ENCODE measurements at regions not wholly inside any gene's neighbourhood (a gene's known extent, or its start where the extent isn't known, plus 50 kb on each side); places are given as distances from the start of the nearest gene placed in this dataset.

DNA sequence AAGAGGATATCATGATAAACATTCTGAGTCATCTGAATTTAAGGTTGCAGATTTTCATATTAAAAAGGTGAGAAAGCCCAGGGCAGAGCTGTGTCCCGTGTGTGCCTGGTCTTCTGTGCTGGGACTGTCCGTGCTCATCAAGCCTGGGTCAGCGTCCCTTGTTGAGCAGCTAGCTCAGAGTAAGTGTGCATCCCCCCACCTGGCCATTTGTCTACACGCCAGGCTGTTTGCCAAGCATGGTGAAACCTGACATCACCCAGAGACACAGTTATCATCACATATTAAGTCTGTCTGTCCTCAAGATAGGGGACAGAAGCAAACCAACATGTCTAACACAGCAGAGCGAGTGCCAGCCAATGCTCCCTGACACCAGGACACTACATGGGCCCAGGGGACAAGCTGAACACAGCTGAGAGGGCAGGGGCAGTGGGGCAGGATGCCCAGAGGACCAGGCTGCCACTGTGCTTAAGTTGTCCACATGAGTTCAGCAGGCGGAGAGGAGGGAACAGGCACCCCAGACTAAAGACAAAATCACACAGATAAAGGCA is 57.9 kb upstream of the CNEP1R1 start:
- Histone ChIP-seq H3K9ac (no peak overlapping the region), H3K4me1 (ENCODE audit: low read depth, poor library complexity, severe bottlenecking) (no peaks in the 10 kb centered on the region), H3K4me3 (IDR thresholded peaks at IDR 0.05; ENCODE audit: insufficient read depth, low read depth, low read length) (no peak overlapping the region), H2AFZ (ENCODE audit: low read depth) (no peak overlapping the region), H3K79me2 (ENCODE audit: insufficient read depth, low read depth) (no peaks in the 10 kb centered on the region), H3K4me2 (no peak overlapping the region), H3K36me3 (ENCODE audit: insufficient read depth) (no peaks in the 10 kb centered on the region), H3K27ac (no peak overlapping the region), H3K27me3 (ENCODE audit: insufficient read depth, low read depth) (no peaks in the 10 kb centered on the region), H4K20me1 (ENCODE audit: insufficient read depth) (no peaks in the 10 kb centered on the region)
- TF ChIP-seq, protein P1, sequence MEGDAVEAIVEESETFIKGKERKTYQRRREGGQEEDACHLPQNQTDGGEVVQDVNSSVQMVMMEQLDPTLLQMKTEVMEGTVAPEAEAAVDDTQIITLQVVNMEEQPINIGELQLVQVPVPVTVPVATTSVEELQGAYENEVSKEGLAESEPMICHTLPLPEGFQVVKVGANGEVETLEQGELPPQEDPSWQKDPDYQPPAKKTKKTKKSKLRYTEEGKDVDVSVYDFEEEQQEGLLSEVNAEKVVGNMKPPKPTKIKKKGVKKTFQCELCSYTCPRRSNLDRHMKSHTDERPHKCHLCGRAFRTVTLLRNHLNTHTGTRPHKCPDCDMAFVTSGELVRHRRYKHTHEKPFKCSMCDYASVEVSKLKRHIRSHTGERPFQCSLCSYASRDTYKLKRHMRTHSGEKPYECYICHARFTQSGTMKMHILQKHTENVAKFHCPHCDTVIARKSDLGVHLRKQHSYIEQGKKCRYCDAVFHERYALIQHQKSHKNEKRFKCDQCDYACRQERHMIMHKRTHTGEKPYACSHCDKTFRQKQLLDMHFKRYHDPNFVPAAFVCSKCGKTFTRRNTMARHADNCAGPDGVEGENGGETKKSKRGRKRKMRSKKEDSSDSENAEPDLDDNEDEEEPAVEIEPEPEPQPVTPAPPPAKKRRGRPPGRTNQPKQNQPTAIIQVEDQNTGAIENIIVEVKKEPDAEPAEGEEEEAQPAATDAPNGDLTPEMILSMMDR (conservative IDR thresholded peaks at IDR 0.05; ENCODE audit: low read depth, low read length), result no peak

GRCh38 chr16:49969091-49970030 is 55.7 kb upstream of the CNEP1R1 start:
- no peak overlapping the region for H3K4me2 ChIP-seq
- TF ChIP-seq, protein P1 (conservative IDR thresholded peaks at IDR 0.05; ENCODE audit: low read depth, low read length), result no peak
- H4K20me1 ChIP-seq (ENCODE audit: insufficient read depth), result no peaks in the 10 kb centered on the region
- H3K4me1 ChIP-seq (ENCODE audit: low read depth, poor library complexity, severe bottlenecking), result no peaks in the 10 kb centered on the region
- no peaks in the 10 kb centered on the region for H3K79me2 ChIP-seq (ENCODE audit: insufficient read depth, low read depth)
- H3K27me3 ChIP-seq (ENCODE audit: insufficient read depth, low read depth), result no peaks in the 10 kb centered on the region
- H3K36me3 ChIP-seq (ENCODE audit: insufficient read depth), result no peaks in the 10 kb centered on the region
- no peak overlapping the region for H3K4me3 ChIP-seq (IDR thresholded peaks at IDR 0.05; ENCODE audit: insufficient read depth, low read depth, low read length)
- H3K27ac ChIP-seq, result no peak overlapping the region
- no peak overlapping the region for H3K9ac ChIP-seq
- no peak overlapping the region for H2AFZ ChIP-seq (ENCODE audit: low read depth)

- Histone ChIP-seq H4K20me1 (ENCODE audit: insufficient read depth) (no peaks in the 10 kb centered on the region), H3K27ac (no peak overlapping the region), H2AFZ (ENCODE audit: low read depth) (no peak overlapping the region), H3K4me2 (no peak overlapping the region), H3K36me3 (ENCODE audit: insufficient read depth) (no peaks in the 10 kb centered on the region), H3K9ac (no peak overlapping the region), H3K27me3 (ENCODE audit: insufficient read depth, low read depth) (no peaks in the 10 kb centered on the region), H3K4me3 (IDR thresholded peaks at IDR 0.05; ENCODE audit: insufficient read depth, low read depth, low read length) (no peak overlapping the region), H3K79me2 (ENCODE audit: insufficient read depth, low read depth) (no peaks in the 10 kb centered on the region), H3K4me1 (ENCODE audit: low read depth, poor library complexity, severe bottlenecking) (no peaks in the 10 kb centered on the region)
- TF ChIP-seq, protein P1 (conservative IDR thresholded peaks at IDR 0.05; ENCODE audit: low read depth, low read length), result no peak
Observed at GRCh38 chr16:49970797-49971431, 54.1 kb upstream of the CNEP1R1 start.

- H3K36me3 ChIP-seq (ENCODE audit: insufficient read depth), result no peaks in the 10 kb centered on the region
- H3K9ac ChIP-seq, result no peak overlapping the region
- no peaks in the 10 kb centered on the region for H4K20me1 ChIP-seq (ENCODE audit: insufficient read depth)
- no peaks in the 10 kb centered on the region for H3K79me2 ChIP-seq (ENCODE audit: insufficient read depth, low read depth)
- H3K27ac ChIP-seq, result no peak overlapping the region
- H3K4me3 ChIP-seq (IDR thresholded peaks at IDR 0.05; ENCODE audit: insufficient read depth, low read depth, low read length), result no peak overlapping the region
- no peaks in the 10 kb centered on the region for H3K27me3 ChIP-seq (ENCODE audit: insufficient read depth, low read depth)
- H2AFZ ChIP-seq (ENCODE audit: low read depth), result no peak overlapping the region
- H3K4me2 ChIP-seq, result no peak overlapping the region
- no peaks in the 10 kb centered on the region for H3K4me1 ChIP-seq (ENCODE audit: low read depth, poor library complexity, severe bottlenecking)
- TF ChIP-seq, protein P1 (conservative IDR thresholded peaks at IDR 0.05; ENCODE audit: low read depth, low read length), result no peak
Observed at GRCh38 chr16:49972280-49972679, 52.7 kb upstream of the CNEP1R1 start.

All from KMS-11 (cell line).